HFFc6 (cell line): ENCODE measurements at regions not wholly inside any gene's neighbourhood (a gene's known extent, or its start where the extent isn't known, plus 50 kb on each side); places are given as distances from the start of the nearest gene placed in this dataset.
"Not testable (repeated sequence)": the region's sequence is repeated elsewhere in the genome, so short reads cannot be mapped to it uniquely, and the experiment has no call there.

Source experiments
- DNase-seq: peaks from one replicate; pipeline ENCODE4 v3.0.0-alpha.2; 2018
- H3K27ac Mint-ChIP-seq: 2 replicates; pipeline ENCODE4 v1.8.0; 2020; ENCODE audit warnings: mild to moderate bottlenecking, mixed read lengths
- H3K27me3 Mint-ChIP-seq: 2 replicates; pipeline ENCODE4 v1.8.0; 2021; ENCODE audit warnings: mild to moderate bottlenecking, moderate library complexity, mixed read lengths; ENCODE audit not compliant: insufficient read depth
- H3K36me3 Mint-ChIP-seq: 2 replicates; pipeline ENCODE4 v1.8.0; 2021; ENCODE audit warnings: low read depth, mixed read lengths
- H3K4me1 Mint-ChIP-seq: 2 replicates; pipeline ENCODE4 v1.8.0; 2020; ENCODE audit warnings: low read depth, mixed read lengths
- H3K4me3 Mint-ChIP-seq: 2 replicates; pipeline ENCODE4 v1.8.0; 2020; ENCODE audit warnings: mild to moderate bottlenecking, moderate library complexity, mixed read lengths
- H3K9me3 Mint-ChIP-seq: 2 replicates; pipeline ENCODE4 v1.8.0; 2020; ENCODE audit warnings: mild to moderate bottlenecking, mixed read lengths
- CTCF ChIP-seq: fragments of 200-600 bp; sonication (generic); IDR thresholded peaks from 2 replicates; pipeline ENCODE4 v1.5.0; 2021; ENCODE audit warnings: antibody characterized with exemption, mild to moderate bottlenecking

DNA sequence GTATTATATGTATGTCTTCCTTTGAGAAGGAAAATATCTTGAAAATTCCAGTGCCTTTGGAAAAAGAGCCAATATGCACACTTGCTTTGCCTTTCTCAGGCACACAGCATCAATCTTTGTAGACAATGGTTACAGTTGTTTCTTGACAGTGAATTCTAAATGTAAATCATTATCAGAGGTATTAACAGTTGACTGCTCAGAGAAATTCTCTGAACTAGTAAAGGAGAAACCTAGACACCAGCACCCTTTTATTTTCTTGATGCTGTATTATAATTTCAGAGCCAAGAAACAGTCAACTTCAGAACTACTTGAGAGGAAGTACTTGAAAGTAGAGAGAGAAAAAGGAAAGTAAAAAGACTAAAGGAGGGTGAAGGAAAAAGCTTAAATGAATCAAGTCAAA, 185.8 kb upstream of the SMIM30 start:
- H3K27me3 Mint-ChIP-seq = no peaks in the 10 kb centered on the region; the same call in 1 of the 2 replicates
- no peaks in the 10 kb centered on the region for H3K4me1 Mint-ChIP-seq
- H3K36me3 Mint-ChIP-seq = no peaks in the 10 kb centered on the region
- DNase-seq = no peak
- H3K9me3 Mint-ChIP-seq = no peaks in the 10 kb centered on the region
- H3K27ac Mint-ChIP-seq = no peak overlapping the region
- no peak for TF ChIP-seq CTCF
- H3K4me3 Mint-ChIP-seq = no peak overlapping the region

DNA sequence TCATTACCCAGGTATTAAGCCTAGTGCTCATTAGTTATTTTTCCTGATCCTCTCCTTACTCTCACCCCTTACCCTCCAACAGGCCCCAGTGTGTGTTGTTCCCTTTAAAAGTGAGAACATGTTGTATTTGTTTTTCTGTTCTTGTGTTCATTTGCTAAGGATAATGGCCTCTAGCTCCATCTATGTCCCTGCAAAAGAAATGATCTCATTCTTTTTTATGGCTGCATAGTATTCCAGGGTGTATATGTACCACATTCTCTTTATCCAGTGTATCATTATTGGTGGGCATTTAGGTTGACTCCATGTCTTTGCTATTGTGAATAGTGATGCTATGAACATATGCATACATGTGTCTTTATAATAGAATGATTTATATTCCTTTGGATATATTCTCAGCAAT, 185.0 kb upstream of the SMIM30 start:
- H3K4me1 Mint-ChIP-seq, H3K9me3 Mint-ChIP-seq, DNase-seq, H3K27ac Mint-ChIP-seq, H3K4me3 Mint-ChIP-seq, H3K36me3 Mint-ChIP-seq, H3K27me3 Mint-ChIP-seq: not testable (repeated sequence)

DNA sequence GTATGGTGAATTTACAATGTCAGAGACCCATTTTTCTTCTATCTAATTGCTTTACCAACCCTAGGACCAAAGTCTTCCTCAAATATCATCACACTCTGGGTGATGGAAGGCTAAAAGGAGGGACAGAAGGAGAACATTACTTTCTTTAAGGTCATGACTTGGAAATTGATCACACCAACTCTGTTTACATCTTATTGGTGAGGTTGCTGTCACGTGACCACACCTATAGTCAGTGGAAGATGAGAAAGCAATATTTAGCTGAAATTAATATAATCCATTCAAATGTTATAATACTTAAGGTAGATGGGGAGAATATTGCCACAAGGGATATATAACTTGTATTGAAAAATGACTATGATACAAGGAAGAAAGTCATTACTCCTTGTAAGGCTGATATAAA, 183.6 kb upstream of the SMIM30 start:
- H3K36me3 Mint-ChIP-seq = no peaks in the 10 kb centered on the region
- no peak for TF ChIP-seq CTCF
- DNase-seq = no peak
- no peaks in the 10 kb centered on the region; the same call in 1 of the 2 replicates for H3K27me3 Mint-ChIP-seq
- no peaks in the 10 kb centered on the region for H3K4me1 Mint-ChIP-seq
- H3K4me3 Mint-ChIP-seq = no peak overlapping the region
- no peaks in the 10 kb centered on the region for H3K9me3 Mint-ChIP-seq
- H3K27ac Mint-ChIP-seq = no peak overlapping the region

DNA sequence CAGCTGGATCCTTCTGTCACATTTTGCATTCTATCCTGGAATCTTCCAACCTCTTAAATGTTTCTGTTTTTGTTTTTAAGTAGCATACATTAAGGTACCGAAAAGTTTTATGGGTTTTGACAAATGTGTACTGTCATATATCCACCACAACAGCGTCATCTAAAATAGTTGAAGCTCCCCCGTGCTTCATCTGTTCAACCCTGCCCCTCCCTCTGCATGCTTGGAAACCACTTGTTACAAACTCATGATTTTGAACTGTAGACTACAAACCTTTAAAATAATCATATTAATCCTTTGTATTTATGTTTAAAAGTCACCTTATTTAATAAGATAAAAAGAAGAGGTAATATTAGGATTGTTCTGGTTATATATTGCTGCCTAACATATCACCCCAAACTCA, 182.8 kb upstream of the SMIM30 start:
- H3K27me3 Mint-ChIP-seq = no peaks in the 10 kb centered on the region; the same call in 1 of the 2 replicates
- H3K4me3 Mint-ChIP-seq = no peak overlapping the region
- no peak overlapping the region for H3K27ac Mint-ChIP-seq

DNA sequence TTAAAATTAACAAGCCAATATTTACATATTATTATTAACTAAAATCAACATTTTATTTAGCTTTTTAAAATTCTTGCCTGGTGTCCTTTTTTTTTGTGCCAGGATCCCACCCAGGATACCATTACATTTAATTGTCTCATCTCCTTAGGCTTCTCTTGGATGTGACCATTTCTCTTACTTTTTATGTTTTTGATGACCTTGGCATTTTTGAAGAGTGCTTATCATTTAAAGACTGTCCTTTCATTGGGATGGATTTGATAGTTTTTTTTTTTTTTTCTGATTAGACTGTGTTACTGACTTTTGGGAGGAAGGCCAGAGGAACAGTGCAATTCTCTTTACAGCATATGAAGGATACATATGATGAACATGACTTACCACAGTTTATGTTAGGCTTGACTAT, 181.4 kb upstream of the SMIM30 start:
- DNase-seq = no peak
- H3K4me1 Mint-ChIP-seq = no peaks in the 10 kb centered on the region
- TF ChIP-seq CTCF = no peak
- no peak overlapping the region for H3K4me3 Mint-ChIP-seq
- H3K36me3 Mint-ChIP-seq = no peaks in the 10 kb centered on the region
- no peaks in the 10 kb centered on the region for H3K9me3 Mint-ChIP-seq
- H3K27ac Mint-ChIP-seq = no peak overlapping the region
- no peaks in the 10 kb centered on the region; the same call in 1 of the 2 replicates for H3K27me3 Mint-ChIP-seq

More for the DNA sequence above, 182.8 kb upstream of the SMIM30 start:
- no peaks in the 10 kb centered on the region for H3K36me3 Mint-ChIP-seq
- no peak for TF ChIP-seq CTCF
- DNase-seq = no peak
- no peaks in the 10 kb centered on the region for H3K4me1 Mint-ChIP-seq
- no peaks in the 10 kb centered on the region for H3K9me3 Mint-ChIP-seq

- no peaks in the 10 kb centered on the region for H3K36me3 Mint-ChIP-seq
- DNase-seq = no peak
- no peaks in the 10 kb centered on the region for H3K4me1 Mint-ChIP-seq
- H3K4me3 Mint-ChIP-seq = no peak overlapping the region
- H3K27me3 Mint-ChIP-seq = no peaks in the 10 kb centered on the region; the same call in 1 of the 2 replicates
- no peak for TF ChIP-seq CTCF
- no peaks in the 10 kb centered on the region for H3K9me3 Mint-ChIP-seq
- no peak overlapping the region for H3K27ac Mint-ChIP-seq
Observed at GRCh38 chr7:113298501-113298900, 180.1 kb upstream of the SMIM30 start.
